GM21515 (cell line): ENCODE measurements at regions not wholly inside any gene's neighbourhood (a gene's known extent, or its start where the extent isn't known, plus 50 kb on each side); places are given as distances from the start of the nearest gene placed in this dataset.

ENCODE experiments used
- ATAC-seq: cut with Tn5 transposase; IDR thresholded peaks from one replicate; pipeline ENCODE4 v1.9.1; 2021; ENCODE audit not compliant: unreplicated experiment

DNA sequence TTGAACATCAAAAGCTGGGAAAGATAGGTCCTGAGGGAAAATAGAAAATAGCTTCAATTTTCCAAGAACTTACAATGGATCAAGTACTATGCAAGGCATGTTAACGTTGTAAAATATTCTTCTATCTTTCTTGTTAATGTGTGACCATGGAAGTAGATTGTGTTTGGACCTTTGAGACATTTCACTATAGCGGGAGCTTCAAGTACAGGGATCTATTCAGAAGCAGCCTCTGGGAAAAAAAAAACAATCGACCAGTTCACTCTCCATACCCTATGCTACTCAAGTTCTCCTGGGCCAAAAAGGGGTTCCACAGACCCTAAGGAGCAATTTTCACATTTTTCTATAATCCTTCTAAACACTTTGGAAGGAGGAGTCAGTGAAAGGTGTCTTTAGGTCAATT lies 54.1 kb upstream of the ATP10B start:
- ATAC-seq, result no peak

DNA sequence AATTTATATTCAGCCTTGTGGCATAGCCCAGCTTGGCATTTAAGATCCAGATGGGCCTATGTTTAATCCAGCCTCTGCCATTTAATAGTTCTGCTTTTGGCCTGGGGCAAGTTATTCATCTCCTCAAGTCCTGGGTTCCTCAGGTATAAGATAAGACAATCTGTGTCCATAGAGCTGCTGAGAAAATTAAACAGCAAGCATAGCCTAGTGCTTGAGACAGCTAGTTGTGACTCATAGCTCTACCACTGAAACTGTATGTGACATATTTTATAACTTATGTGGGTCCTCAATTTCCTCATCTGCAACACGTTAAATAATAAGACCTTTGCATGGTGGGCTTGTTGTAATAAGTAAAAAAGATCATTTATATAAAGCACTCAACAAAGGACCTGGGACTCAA lies 53.3 kb upstream of the ATP10B start:
- ATAC-seq, result no peak

DNA sequence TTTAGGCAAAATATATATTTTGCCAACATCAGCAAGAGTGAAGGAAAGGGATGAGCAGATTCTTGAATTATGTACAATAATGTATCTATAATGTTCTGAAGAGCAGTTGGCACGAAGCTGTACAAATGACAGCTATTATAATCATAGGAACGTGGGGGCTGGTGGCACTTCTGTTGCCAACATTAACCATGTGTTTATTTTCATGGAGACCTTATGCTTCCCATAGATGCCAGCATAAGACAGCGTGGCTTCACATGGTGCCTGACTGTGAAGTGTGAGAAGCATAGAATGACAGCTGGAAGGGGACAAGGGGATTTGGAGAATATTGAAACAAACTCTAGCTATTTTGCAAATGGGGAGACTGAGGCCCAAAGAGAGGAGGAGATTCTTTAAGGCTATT lies 52.6 kb upstream of the ATP10B start:
- no peak for ATAC-seq

DNA sequence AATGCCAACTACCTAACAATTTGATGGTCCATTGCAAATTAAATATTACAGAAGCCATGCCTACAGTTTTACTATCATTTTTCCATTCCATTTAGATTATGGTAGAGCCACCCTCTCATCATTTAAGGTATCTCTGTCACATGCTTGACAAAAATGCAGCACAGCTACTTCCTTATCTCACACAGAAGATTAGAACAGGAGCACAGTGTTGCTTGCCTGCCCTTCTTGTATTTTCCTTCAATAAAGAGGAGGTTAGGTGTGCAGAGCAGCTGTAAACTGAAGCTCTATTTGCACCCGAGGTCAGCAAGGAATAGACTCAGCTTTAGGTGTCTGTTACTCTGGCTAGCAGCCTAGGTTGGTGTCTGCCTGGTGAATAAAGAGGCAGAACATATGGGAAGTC lies 51.5 kb upstream of the ATP10B start:
- no peak for ATAC-seq

DNA sequence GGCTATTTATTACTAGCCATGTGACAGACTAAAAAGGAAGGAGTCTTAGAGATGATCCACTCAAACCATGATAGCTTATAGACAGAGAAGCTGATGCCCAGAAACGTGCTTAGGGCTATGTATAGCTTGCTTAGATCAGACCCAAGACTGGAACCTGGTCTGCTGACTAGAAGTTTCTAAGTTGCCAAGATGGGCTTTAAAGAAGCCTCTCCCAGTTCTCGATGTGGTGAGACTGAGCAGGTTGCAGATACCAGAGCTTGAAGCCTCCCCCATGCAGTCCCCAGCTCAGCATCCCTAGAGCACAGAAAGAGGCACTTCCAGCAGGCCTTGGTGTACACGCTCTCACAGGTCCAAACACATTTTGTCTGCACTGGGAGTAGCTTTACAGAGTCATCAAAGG lies 51.1 kb upstream of the ATP10B start:
- ATAC-seq, result no peak
